K562 (cell line): ENCODE measurements at regions not wholly inside any gene's neighbourhood (a gene's known extent, or its start where the extent isn't known, plus 50 kb on each side); places are given as distances from the start of the nearest gene placed in this dataset.

ENCODE experiments used
- CTCF ChIP-seq, 3 experiments: IDR thresholded peaks in 2 of 3; conservative IDR thresholded peaks in 1 of 3; 2 replicates each; pipeline ENCODE4 v1.5.1; 2011 to 2012; ENCODE audit warnings: low read length in 3 of 3, mild to moderate bottlenecking in 3 of 3, control low read depth in 2 of 3, improper control_type of control experiment in 1 of 3, inconsistent platforms in 1 of 3, low read depth in 1 of 3, mixed read lengths in 1 of 3, moderate library complexity in 1 of 3; ENCODE audit not compliant: insufficient read depth in 2 of 3
- EZH2 ChIP-seq: IDR thresholded peaks from 2 replicates; pipeline ENCODE4 v1.6.1; 2012; ENCODE audit warnings: low read depth, mild to moderate bottlenecking, inconsistent platforms, low read length, borderline replicate concordance
- HEY1 ChIP-seq: fragments of 250-450 bp; sonication (Bioruptor Pico); IDR thresholded peaks from 2 replicates; pipeline ENCODE4 v1.5.0; 2020; ENCODE audit warnings: mild to moderate bottlenecking, moderate library complexity, borderline replicate concordance
- MLLT1 ChIP-seq, 2 experiments: fragments of 450-650 bp; IDR thresholded peaks; 2 replicates each; pipeline ENCODE4 v1.6.1; 2016
- NONO ChIP-seq, 2 experiments: fragments of 200-400 bp in 1 of 2; fragments of 450-650 bp in 1 of 2; formaldehyde crosslinking in 1 of 2; IDR thresholded peaks; 2 replicates each; pipeline ENCODE4 v1.6.1; 2017; ENCODE audit warnings: low read depth in 2 of 2, mild to moderate bottlenecking in 2 of 2, moderate library complexity in 2 of 2, low read length in 1 of 2
- RFX1 ChIP-seq: fragments of 450-650 bp; IDR thresholded peaks from 2 replicates; pipeline ENCODE4 v1.6.1; 2016; ENCODE audit warnings: mild to moderate bottlenecking, moderate library complexity
- SMAD2 ChIP-seq: fragments of 150-350 bp; IDR thresholded peaks from 2 replicates; pipeline ENCODE4 v1.6.1; 2014; ENCODE audit warnings: low read depth, mild to moderate bottlenecking, low read length
- YY1 ChIP-seq, 3 experiments: IDR thresholded peaks; 2 replicates each; pipeline ENCODE4 v1.6.1; 2011; ENCODE audit warnings: low read length in 2 of 3, mild to moderate bottlenecking in 2 of 3, moderate library complexity in 2 of 3, borderline replicate concordance in 1 of 3, control low read depth in 1 of 3, low read depth in 1 of 3; ENCODE audit not compliant: insufficient read depth in 3 of 3, insufficient replicate concordance in 2 of 3, control insufficient read depth in 1 of 3, insufficient read length in 1 of 3; ENCODE audit errors: extremely low read depth in 1 of 3

GRCh38 chr22:34236527-34236926, 316.3 kb upstream of the LARGE1 start:
- no peak for TF ChIP-seq HEY1 (CRISPR knock-in tag)
- TF ChIP-seq RFX1: no peak
- TF ChIP-seq YY1 (IDR thresholded peaks at IDR 0.05; ENCODE audit: borderline replicate concordance in 1 of 3, control insufficient read depth in 1 of 3, extremely low read depth in 1 of 3, insufficient read depth in 3 of 3, insufficient read length in 1 of 3, insufficient replicate concordance in 2 of 3, low read depth in 1 of 3, low read length in 2 of 3): no peak
- no peak for TF ChIP-seq MLLT1 (IDR thresholded peaks at IDR 0.05)
- no peak for TF ChIP-seq CTCF (IDR thresholded peaks at IDR 0.05 in 2 of 3, conservative IDR thresholded peaks at IDR 0.05 in 1 of 3; ENCODE audit: insufficient read depth in 2 of 3, low read depth in 1 of 3, low read length in 3 of 3)
- no peak for TF ChIP-seq SMAD2
- TF ChIP-seq EZH2: no peak
- no peak for TF ChIP-seq NONO (IDR thresholded peaks at IDR 0.05; ENCODE audit: low read depth in 2 of 2, low read length in 1 of 2)
